Osteoblast (primary cell): ENCODE measurements at regions not wholly inside any gene's neighbourhood (a gene's known extent, or its start where the extent isn't known, plus 50 kb on each side); places are given as distances from the start of the nearest gene placed in this dataset.

ENCODE experiments used
- DNase-seq: peaks from one replicate; pipeline ENCODE4 v3.0.0; 2011; ENCODE audit warnings: low spot score, mixed read lengths; ENCODE audit not compliant: insufficient read length; ENCODE audit errors: missing footprints
- H2AFZ ChIP-seq: 2 replicates; pipeline ENCODE4 v1.6.0; 2011; ENCODE audit warnings: mild to moderate bottlenecking, low read length
- H3K27ac ChIP-seq: 2 replicates; pipeline ENCODE4 v1.5.1; 2011; ENCODE audit warnings: mild to moderate bottlenecking, low read depth, low read length, moderate library complexity
- H3K27me3 ChIP-seq: 2 replicates; pipeline ENCODE4 v1.6.0; 2012; ENCODE audit warnings: mild to moderate bottlenecking, control low read depth, inconsistent platforms, low read length, moderate library complexity; ENCODE audit not compliant: insufficient read depth
- H3K36me3 ChIP-seq: 2 replicates; pipeline ENCODE4 v1.5.1; 2011; ENCODE audit warnings: mild to moderate bottlenecking, low read length, control low read depth, moderate library complexity; ENCODE audit not compliant: insufficient read depth
- H3K4me1 ChIP-seq: 2 replicates; pipeline ENCODE4 v1.5.1; 2011; ENCODE audit warnings: mild to moderate bottlenecking, low read length, control low read depth, moderate library complexity; ENCODE audit not compliant: insufficient read depth
- H3K4me2 ChIP-seq: 2 replicates; pipeline ENCODE4 v1.6.0; 2011; ENCODE audit warnings: mild to moderate bottlenecking, low read length; ENCODE audit not compliant: insufficient read depth
- H3K4me3 ChIP-seq: fragments of 200-600 bp; sonication (generic); 3 replicates; pipeline ENCODE4 v1.5.1; 2012; ENCODE audit warnings: mild to moderate bottlenecking, low read length, inconsistent platforms; ENCODE audit not compliant: insufficient read depth
- H3K79me2 ChIP-seq: 2 replicates; pipeline ENCODE4 v1.6.0; 2012; ENCODE audit warnings: mild to moderate bottlenecking, low read length, control low read depth, inconsistent platforms; ENCODE audit not compliant: insufficient read depth
- H3K9me3 ChIP-seq: 2 replicates; pipeline ENCODE4 v1.5.1; 2011; ENCODE audit warnings: low read depth, low read length, control low read depth
- H4K20me1 ChIP-seq: 2 replicates; pipeline ENCODE4 v1.6.0; 2012; ENCODE audit warnings: mild to moderate bottlenecking, low read length, control low read depth; ENCODE audit not compliant: insufficient read depth
- CTCF ChIP-seq: IDR thresholded peaks from 2 replicates; pipeline ENCODE4 v1.5.1; 2011; ENCODE audit warnings: mild to moderate bottlenecking, low read depth, low read length, moderate library complexity; ENCODE audit errors: extremely low read depth

DNA sequence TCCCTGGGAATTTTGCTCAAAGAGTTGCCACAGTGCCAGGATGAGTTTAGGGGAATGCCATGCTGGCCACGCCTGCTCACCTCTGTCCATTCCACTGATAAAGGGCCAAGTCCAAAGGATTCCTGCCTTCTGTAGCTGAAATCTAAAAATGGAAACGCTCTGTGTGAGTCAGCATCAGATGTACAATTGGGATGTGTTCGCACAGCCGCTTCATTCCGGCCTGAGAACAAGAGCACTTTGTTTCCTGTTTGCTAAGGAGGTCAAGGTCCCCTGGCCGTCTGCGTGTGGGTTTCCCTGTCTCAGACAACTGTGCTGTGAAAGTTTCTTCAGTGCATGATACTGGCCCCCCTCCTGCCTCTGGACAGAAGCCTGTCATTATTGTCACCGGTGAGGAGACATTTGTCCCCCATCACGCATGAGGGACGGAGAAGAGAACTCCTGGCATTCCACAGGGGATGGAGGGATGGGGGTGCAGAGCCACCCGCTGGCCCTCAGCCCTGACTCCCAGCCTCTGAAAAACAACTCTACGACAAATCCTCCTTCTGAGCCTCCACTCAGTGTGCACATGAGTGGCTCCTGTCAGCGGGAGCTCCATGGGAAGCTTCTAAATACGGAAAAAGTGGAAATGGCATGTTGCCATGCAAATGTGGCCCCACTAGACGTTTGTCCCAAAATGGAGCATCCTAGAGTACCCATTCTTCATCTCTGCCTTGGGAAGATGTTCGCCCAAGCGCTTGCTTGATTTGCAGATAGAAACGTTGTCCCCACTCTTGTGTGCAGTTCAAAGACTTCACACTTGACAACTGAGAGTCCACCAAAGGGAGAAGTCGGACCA, 143.5 kb upstream of the AFDN start:
- no peak overlapping the region for H2AFZ ChIP-seq

DNA sequence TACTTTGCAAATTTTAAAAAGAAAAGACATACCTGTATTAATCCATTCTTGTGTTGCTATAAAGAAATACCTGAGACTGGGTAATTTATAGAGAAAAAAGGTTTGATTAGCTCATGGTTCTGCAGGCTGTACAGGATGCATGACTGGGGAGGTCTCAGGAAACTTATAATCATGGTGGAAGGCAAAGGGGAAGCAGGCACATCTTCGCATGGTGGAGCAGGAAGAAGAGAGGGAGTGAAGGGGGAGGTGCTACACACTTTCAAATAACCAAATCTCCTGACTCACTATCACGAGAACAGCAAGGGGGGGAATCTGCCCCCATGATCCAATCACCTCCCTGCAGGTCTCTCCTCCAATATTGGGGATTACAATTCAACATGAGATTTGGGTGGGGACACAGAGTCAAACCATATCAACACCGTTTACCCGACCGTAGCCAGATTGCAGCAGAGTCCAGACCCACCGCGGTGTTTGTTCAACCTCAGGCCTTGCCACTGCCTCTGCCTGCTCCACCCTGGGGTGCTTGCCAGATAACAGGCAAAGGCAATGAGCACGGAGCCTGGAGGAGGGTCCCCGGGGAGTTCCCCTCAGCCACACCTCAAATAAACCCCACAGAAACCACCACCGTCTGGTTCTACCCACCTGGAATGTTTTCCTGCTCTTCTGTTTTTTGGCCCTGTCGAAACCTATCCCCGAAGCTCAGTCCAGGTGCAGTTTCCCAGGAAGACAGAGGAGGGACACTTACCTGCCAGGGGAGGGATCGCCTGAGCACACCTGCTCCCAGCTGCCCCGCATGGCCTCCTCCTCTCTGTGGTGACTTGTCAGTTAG, 142.2 kb upstream of the AFDN start:
- Histone ChIP-seq H3K27ac (no peak overlapping the region), H3K4me3 (no peak overlapping the region), H3K27me3 (no peaks in the 10 kb centered on the region), H3K79me2 (no peaks in the 10 kb centered on the region), H4K20me1 (no peaks in the 10 kb centered on the region), H3K4me1 (no peaks in the 10 kb centered on the region), H3K36me3 (no peaks in the 10 kb centered on the region), H3K9me3 (no peaks in the 10 kb centered on the region), H2AFZ (no peak overlapping the region), H3K4me2 (no peak overlapping the region)
- no peak for DNase-seq
- no peak for TF ChIP-seq CTCF

More for the DNA sequence above, 143.5 kb upstream of the AFDN start:
- Histone ChIP-seq H3K36me3 (no peaks in the 10 kb centered on the region), H3K27me3 (no peaks in the 10 kb centered on the region), H3K4me2 (no peak overlapping the region), H3K4me1 (no peaks in the 10 kb centered on the region), H4K20me1 (no peaks in the 10 kb centered on the region), H3K79me2 (no peaks in the 10 kb centered on the region), H3K27ac (no peak overlapping the region), H3K9me3 (no peaks in the 10 kb centered on the region), H3K4me3 (no peak overlapping the region)
- no peak for TF ChIP-seq CTCF
- DNase-seq = no peak

DNA sequence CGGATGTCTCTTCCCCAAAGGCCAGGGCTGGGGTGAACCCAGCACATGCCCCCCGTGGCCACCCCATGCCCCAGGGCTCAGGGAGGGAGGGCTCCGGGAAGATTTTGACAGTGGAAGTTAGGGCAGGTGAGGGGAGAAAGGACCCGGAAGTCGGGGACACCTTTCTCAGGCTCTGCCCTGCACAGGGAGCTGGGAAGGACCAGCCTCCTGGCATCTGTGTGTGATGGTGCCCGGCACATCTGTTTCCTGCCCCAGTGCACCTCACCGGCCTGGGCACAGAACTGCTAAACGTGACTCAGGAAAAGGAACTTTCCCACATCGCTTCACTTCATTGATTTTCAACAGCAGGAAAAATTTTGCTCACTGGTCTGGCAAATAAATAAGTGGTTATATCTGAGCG, 141.1 kb upstream of the AFDN start:
- no peaks in the 10 kb centered on the region for H3K79me2 ChIP-seq
- H3K4me2 ChIP-seq = no peak overlapping the region
- H3K27ac ChIP-seq = no peak overlapping the region
- no peak for DNase-seq
- peaks cover 3% of the 10 kb centered on the region for H3K9me3 ChIP-seq
- H4K20me1 ChIP-seq = no peaks in the 10 kb centered on the region
- H3K4me1 ChIP-seq = no peaks in the 10 kb centered on the region
- no peaks in the 10 kb centered on the region for H3K27me3 ChIP-seq
- no peak overlapping the region for H3K4me3 ChIP-seq
- H2AFZ ChIP-seq = no peak overlapping the region
- no peak for TF ChIP-seq CTCF
- no peaks in the 10 kb centered on the region for H3K36me3 ChIP-seq
